GM23338 (cell line): ENCODE measurements at regions not wholly inside any gene's neighbourhood (a gene's known extent, or its start where the extent isn't known, plus 50 kb on each side); places are given as distances from the start of the nearest gene placed in this dataset.

ENCODE experiments used
- ATAC-seq: fragments of 200-7000 bp; cut with Tn5 transposase; 3 replicates; pipeline ENCODE4 v1.9.1; 2020
- DNase-seq: peaks from one replicate; pipeline ENCODE4 v3.0.0-alpha.2; 2015; ENCODE audit warnings: low spot score
- H2AFZ ChIP-seq: fragments of 200-600 bp; sonication (generic); 2 replicates; pipeline ENCODE4 v1.8.0; 2016; ENCODE audit warnings: antibody characterized with exemption, mild to moderate bottlenecking, moderate library complexity
- H3F3A ChIP-seq: fragments of 200-600 bp; sonication (generic); replicated peaks from 2 replicates; pipeline ENCODE4 v1.8.0; 2017; ENCODE audit warnings: antibody characterized with exemption, mixed run types, low read depth
- H3K27ac ChIP-seq: fragments of 200-600 bp; sonication (generic); 2 replicates; pipeline ENCODE4 v1.6.1; 2016; ENCODE audit warnings: low read depth
- H3K27me3 ChIP-seq: fragments of 200-600 bp; sonication (generic); 2 replicates; pipeline ENCODE4 v1.8.0; 2016; ENCODE audit warnings: mild to moderate bottlenecking, mixed run types, moderate library complexity; ENCODE audit not compliant: insufficient read depth
- H3K36me3 ChIP-seq: fragments of 200-600 bp; sonication (generic); 2 replicates; pipeline ENCODE4 v1.8.0; 2016; ENCODE audit warnings: mild to moderate bottlenecking; ENCODE audit not compliant: insufficient read depth
- H3K4me1 ChIP-seq: fragments of 200-600 bp; sonication (generic); 2 replicates; pipeline ENCODE4 v1.8.0; 2016; ENCODE audit warnings: mild to moderate bottlenecking, moderate library complexity; ENCODE audit not compliant: insufficient read depth
- H3K4me2 ChIP-seq: fragments of 200-600 bp; sonication (generic); 2 replicates; pipeline ENCODE4 v1.7.1; 2017; ENCODE audit warnings: mixed run types
- H3K4me3 ChIP-seq: fragments of 200-600 bp; sonication (generic); 2 replicates; pipeline ENCODE4 v1.6.1; 2016; ENCODE audit warnings: mixed run types
- H3K79me2 ChIP-seq: fragments of 200-600 bp; sonication (generic); replicated peaks from 2 replicates; pipeline ENCODE4 v1.8.0; 2017; ENCODE audit warnings: mild to moderate bottlenecking; ENCODE audit not compliant: insufficient read depth
- H3K9me2 ChIP-seq: fragments of 200-600 bp; sonication (generic); 2 replicates; pipeline ENCODE4 v1.8.0; 2017; ENCODE audit not compliant: insufficient read depth
- H4K20me1 ChIP-seq: fragments of 200-600 bp; sonication (generic); replicated peaks from 2 replicates; pipeline ENCODE4 v1.8.0; 2017; ENCODE audit warnings: mild to moderate bottlenecking; ENCODE audit not compliant: insufficient read depth
- H3K27ac Mint-ChIP-seq: 2 replicates; pipeline ENCODE4 v1.8.0; 2020; ENCODE audit warnings: inconsistent platforms, mild to moderate bottlenecking, moderate library complexity, mixed read lengths
- H3K27me3 Mint-ChIP-seq: 3 replicates; pipeline ENCODE4 v1.8.0; 2022; ENCODE audit warnings: low read depth, mild to moderate bottlenecking, moderate library complexity, mixed read lengths, inconsistent platforms; ENCODE audit not compliant: insufficient read depth, poor library complexity
- H3K36me3 Mint-ChIP-seq: 3 replicates; pipeline ENCODE4 v1.8.0; 2021; ENCODE audit warnings: low read depth, mild to moderate bottlenecking, inconsistent platforms, moderate library complexity, mixed read lengths
- H3K4me1 Mint-ChIP-seq: 3 replicates; pipeline ENCODE4 v1.8.0; 2020; ENCODE audit warnings: mild to moderate bottlenecking, inconsistent platforms, mixed read lengths
- H3K4me3 Mint-ChIP-seq: 3 replicates; pipeline ENCODE4 v1.8.0; 2021; ENCODE audit warnings: moderate library complexity, mild to moderate bottlenecking, inconsistent platforms, mixed read lengths
- H3K9me3 Mint-ChIP-seq: 3 replicates; pipeline ENCODE4 v1.8.0; 2020; ENCODE audit warnings: moderate library complexity, mild to moderate bottlenecking, inconsistent platforms, mixed read lengths
- CTCF ChIP-seq, 2 experiments: fragments of 200-600 bp in 1 of 2; sonication (generic) in 1 of 2; conservative IDR thresholded peaks; 2 replicates each; pipeline versions ENCODE4 v1.5.1 to v1.6.1; 2016 to 2017; ENCODE audit warnings: antibody characterized with exemption in 2 of 2, low read depth in 2 of 2, mild to moderate bottlenecking in 2 of 2, moderate library complexity in 1 of 2
- ETS1 ChIP-seq: IDR thresholded peaks from 2 replicates; pipeline ENCODE4 v1.6.1; 2016; ENCODE audit warnings: antibody characterized with exemption
- EZH2 ChIP-seq: fragments of 200-600 bp; sonication (generic); IDR thresholded peaks from one replicate; pipeline ENCODE4 v1.8.0; 2017; ENCODE audit warnings: antibody characterized with exemption, mild to moderate bottlenecking, low read depth; ENCODE audit not compliant: unreplicated experiment
- EZH2phosphoT487 ChIP-seq: fragments of 200-600 bp; sonication (generic); IDR thresholded peaks from one replicate; pipeline ENCODE4 v1.8.1; 2018; ENCODE audit warnings: antibody characterized with exemption; ENCODE audit not compliant: unreplicated experiment
- JUNB ChIP-seq: IDR thresholded peaks from one replicate; pipeline ENCODE4 v1.6.1; 2016; ENCODE audit warnings: antibody characterized with exemption; ENCODE audit not compliant: unreplicated experiment
- NANOG ChIP-seq: IDR thresholded peaks from 2 replicates; pipeline ENCODE4 v1.6.1; 2016; ENCODE audit warnings: antibody characterized with exemption, borderline replicate concordance
- POLR2AphosphoS5 ChIP-seq: IDR thresholded peaks from 2 replicates; pipeline ENCODE4 v1.6.1; 2016; ENCODE audit warnings: antibody characterized with exemption, low read depth
- STAT1 ChIP-seq: IDR thresholded peaks from one replicate; pipeline ENCODE4 v1.6.1; 2016; ENCODE audit warnings: antibody characterized with exemption; ENCODE audit not compliant: unreplicated experiment
- ZNF114 ChIP-seq: fragments of 250-450 bp; sonication (Bioruptor Pico); IDR thresholded peaks from 2 replicates; pipeline ENCODE4 v1.5.0; 2020; ENCODE audit warnings: mild to moderate bottlenecking, moderate library complexity
- ZNF331 ChIP-seq: fragments of 250-450 bp; sonication (Bioruptor Pico); IDR thresholded peaks from 2 replicates; pipeline ENCODE4 v1.5.0; 2020; ENCODE audit warnings: low read depth, mild to moderate bottlenecking, moderate library complexity
- ZNF462 ChIP-seq: fragments of 250-450 bp; sonication (Bioruptor Pico); IDR thresholded peaks from 2 replicates; pipeline ENCODE4 v1.5.0; 2020; ENCODE audit warnings: mild to moderate bottlenecking, moderate library complexity
- TF ChIP-seq, protein P1 (sequence below): IDR thresholded peaks from one replicate; pipeline ENCODE4 v1.6.1; 2018; ENCODE audit warnings: antibody characterized with exemption; ENCODE audit not compliant: unreplicated experiment

- no peak overlapping the region for H3K27ac Mint-ChIP-seq
- no peaks in the 10 kb centered on the region for H3K36me3 ChIP-seq
- no peaks in the 10 kb centered on the region for H3F3A ChIP-seq
- H4K20me1 ChIP-seq: no peaks in the 10 kb centered on the region
- peaks cover 14% of the 10 kb centered on the region for H3K4me1 Mint-ChIP-seq
- H3K4me1 ChIP-seq: peaks cover 13% of the 10 kb centered on the region; the same call in 1 of the 2 replicates
- H3K36me3 Mint-ChIP-seq: no peaks in the 10 kb centered on the region
- H3K27me3 Mint-ChIP-seq: no peaks in the 10 kb centered on the region
- H3K4me3 Mint-ChIP-seq: no peak overlapping the region
- H2AFZ ChIP-seq: no peak overlapping the region
- no peak overlapping the region for H3K4me2 ChIP-seq
- no peak overlapping the region for H3K4me3 ChIP-seq
- H3K9me2 ChIP-seq: no peaks in the 10 kb centered on the region
- H3K9me3 Mint-ChIP-seq: no peaks in the 10 kb centered on the region
- no peak for TF ChIP-seq ETS1
- no peak for TF ChIP-seq ZNF114 (CRISPR knock-in tag)
- no peak for TF ChIP-seq NANOG
- TF ChIP-seq EZH2: no peak
- no peak for TF ChIP-seq CTCF (conservative IDR thresholded peaks at IDR 0.05; ENCODE audit: low read depth in 2 of 2)
- TF ChIP-seq EZH2phosphoT487: no peak
- TF ChIP-seq ZNF331 (CRISPR knock-in tag): no peak
- TF ChIP-seq POLR2AphosphoS5: no peak
- TF ChIP-seq JUNB: no peak
- TF ChIP-seq ZNF462: no peak
- TF ChIP-seq, protein P1, sequence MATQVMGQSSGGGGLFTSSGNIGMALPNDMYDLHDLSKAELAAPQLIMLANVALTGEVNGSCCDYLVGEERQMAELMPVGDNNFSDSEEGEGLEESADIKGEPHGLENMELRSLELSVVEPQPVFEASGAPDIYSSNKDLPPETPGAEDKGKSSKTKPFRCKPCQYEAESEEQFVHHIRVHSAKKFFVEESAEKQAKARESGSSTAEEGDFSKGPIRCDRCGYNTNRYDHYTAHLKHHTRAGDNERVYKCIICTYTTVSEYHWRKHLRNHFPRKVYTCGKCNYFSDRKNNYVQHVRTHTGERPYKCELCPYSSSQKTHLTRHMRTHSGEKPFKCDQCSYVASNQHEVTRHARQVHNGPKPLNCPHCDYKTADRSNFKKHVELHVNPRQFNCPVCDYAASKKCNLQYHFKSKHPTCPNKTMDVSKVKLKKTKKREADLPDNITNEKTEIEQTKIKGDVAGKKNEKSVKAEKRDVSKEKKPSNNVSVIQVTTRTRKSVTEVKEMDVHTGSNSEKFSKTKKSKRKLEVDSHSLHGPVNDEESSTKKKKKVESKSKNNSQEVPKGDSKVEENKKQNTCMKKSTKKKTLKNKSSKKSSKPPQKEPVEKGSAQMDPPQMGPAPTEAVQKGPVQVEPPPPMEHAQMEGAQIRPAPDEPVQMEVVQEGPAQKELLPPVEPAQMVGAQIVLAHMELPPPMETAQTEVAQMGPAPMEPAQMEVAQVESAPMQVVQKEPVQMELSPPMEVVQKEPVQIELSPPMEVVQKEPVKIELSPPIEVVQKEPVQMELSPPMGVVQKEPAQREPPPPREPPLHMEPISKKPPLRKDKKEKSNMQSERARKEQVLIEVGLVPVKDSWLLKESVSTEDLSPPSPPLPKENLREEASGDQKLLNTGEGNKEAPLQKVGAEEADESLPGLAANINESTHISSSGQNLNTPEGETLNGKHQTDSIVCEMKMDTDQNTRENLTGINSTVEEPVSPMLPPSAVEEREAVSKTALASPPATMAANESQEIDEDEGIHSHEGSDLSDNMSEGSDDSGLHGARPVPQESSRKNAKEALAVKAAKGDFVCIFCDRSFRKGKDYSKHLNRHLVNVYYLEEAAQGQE: no peak
- TF ChIP-seq STAT1: no peak
- no peak overlapping the region for H3K27ac ChIP-seq
- ATAC-seq: peak; percentile 82
- no peaks in the 10 kb centered on the region for H3K79me2 ChIP-seq
- DNase-seq: no peak
- no peaks in the 10 kb centered on the region for H3K27me3 ChIP-seq
Measured at GRCh38 chr3:19711160-19711782, 222.7 kb downstream of the EFHB start.
